Osteoblast (primary cell): ENCODE measurements at regions not wholly inside any gene's neighbourhood (a gene's known extent, or its start where the extent isn't known, plus 50 kb on each side); places are given as distances from the start of the nearest gene placed in this dataset.

Experiments
- DNase-seq: peaks from one replicate; pipeline ENCODE4 v3.0.0; 2011; ENCODE audit warnings: low spot score, mixed read lengths; ENCODE audit not compliant: insufficient read length; ENCODE audit errors: missing footprints
- H2AFZ ChIP-seq: 2 replicates; pipeline ENCODE4 v1.6.0; 2011; ENCODE audit warnings: mild to moderate bottlenecking, low read length
- H3K27ac ChIP-seq: 2 replicates; pipeline ENCODE4 v1.5.1; 2011; ENCODE audit warnings: mild to moderate bottlenecking, low read depth, low read length, moderate library complexity
- H3K27me3 ChIP-seq: 2 replicates; pipeline ENCODE4 v1.6.0; 2012; ENCODE audit warnings: mild to moderate bottlenecking, control low read depth, inconsistent platforms, low read length, moderate library complexity; ENCODE audit not compliant: insufficient read depth
- H3K36me3 ChIP-seq: 2 replicates; pipeline ENCODE4 v1.5.1; 2011; ENCODE audit warnings: mild to moderate bottlenecking, low read length, control low read depth, moderate library complexity; ENCODE audit not compliant: insufficient read depth
- H3K4me1 ChIP-seq: 2 replicates; pipeline ENCODE4 v1.5.1; 2011; ENCODE audit warnings: mild to moderate bottlenecking, low read length, control low read depth, moderate library complexity; ENCODE audit not compliant: insufficient read depth
- H3K4me2 ChIP-seq: 2 replicates; pipeline ENCODE4 v1.6.0; 2011; ENCODE audit warnings: mild to moderate bottlenecking, low read length; ENCODE audit not compliant: insufficient read depth
- H3K4me3 ChIP-seq: fragments of 200-600 bp; sonication (generic); 3 replicates; pipeline ENCODE4 v1.5.1; 2012; ENCODE audit warnings: mild to moderate bottlenecking, low read length, inconsistent platforms; ENCODE audit not compliant: insufficient read depth
- H3K79me2 ChIP-seq: 2 replicates; pipeline ENCODE4 v1.6.0; 2012; ENCODE audit warnings: mild to moderate bottlenecking, low read length, control low read depth, inconsistent platforms; ENCODE audit not compliant: insufficient read depth
- H3K9me3 ChIP-seq: 2 replicates; pipeline ENCODE4 v1.5.1; 2011; ENCODE audit warnings: low read depth, low read length, control low read depth
- H4K20me1 ChIP-seq: 2 replicates; pipeline ENCODE4 v1.6.0; 2012; ENCODE audit warnings: mild to moderate bottlenecking, low read length, control low read depth; ENCODE audit not compliant: insufficient read depth
- CTCF ChIP-seq: IDR thresholded peaks from 2 replicates; pipeline ENCODE4 v1.5.1; 2011; ENCODE audit warnings: mild to moderate bottlenecking, low read depth, low read length, moderate library complexity; ENCODE audit errors: extremely low read depth

- H3K4me1 ChIP-seq = no peaks in the 10 kb centered on the region
- H2AFZ ChIP-seq = no peak overlapping the region
- no peak for TF ChIP-seq CTCF
- no peak overlapping the region for H3K27ac ChIP-seq
- H3K4me3 ChIP-seq = no peak overlapping the region
- no peaks in the 10 kb centered on the region for H4K20me1 ChIP-seq
- no peaks in the 10 kb centered on the region for H3K79me2 ChIP-seq
- DNase-seq = no peak
- H3K4me2 ChIP-seq = no peak overlapping the region
- peaks cover 9% of the 10 kb centered on the region for H3K9me3 ChIP-seq
- H3K36me3 ChIP-seq = no peaks in the 10 kb centered on the region
- H3K27me3 ChIP-seq = no peaks in the 10 kb centered on the region
These were observed 1020.2 kb downstream of the SQOR start for GRCh38 chr15:46654993-46655392.

- H3K36me3 ChIP-seq = no peaks in the 10 kb centered on the region
- H3K27ac ChIP-seq = no peak overlapping the region
- no peak overlapping the region for H3K4me2 ChIP-seq
- no peak overlapping the region for H3K4me3 ChIP-seq
- no peak overlapping the region for H2AFZ ChIP-seq
- TF ChIP-seq CTCF = no peak
- H3K79me2 ChIP-seq = no peaks in the 10 kb centered on the region
- H4K20me1 ChIP-seq = no peaks in the 10 kb centered on the region
- no peaks in the 10 kb centered on the region for H3K27me3 ChIP-seq
- H3K4me1 ChIP-seq = no peaks in the 10 kb centered on the region
- peaks cover 7% of the 10 kb centered on the region for H3K9me3 ChIP-seq
- no peak for DNase-seq
These were observed 1025.4 kb downstream of the SQOR start for GRCh38 chr15:46660096-46660842.

GRCh38 chr15:46670258-46670657 is 1035.4 kb downstream of the SQOR start:
- no peak for TF ChIP-seq CTCF
- Histone ChIP-seq H3K9me3 (peaks cover 2% of the 10 kb centered on the region), H3K79me2 (no peaks in the 10 kb centered on the region), H3K4me2 (no peak overlapping the region), H3K4me3 (no peak overlapping the region), H2AFZ (no peak overlapping the region), H3K4me1 (no peaks in the 10 kb centered on the region), H3K36me3 (no peaks in the 10 kb centered on the region), H3K27me3 (no peaks in the 10 kb centered on the region), H3K27ac (no peak overlapping the region), H4K20me1 (no peaks in the 10 kb centered on the region)
- DNase-seq = no peak

GRCh38 chr15:46671336-46671735 is 1036.5 kb downstream of the SQOR start:
- H3K4me2 ChIP-seq = no peak overlapping the region
- no peak overlapping the region for H3K27ac ChIP-seq
- H3K9me3 ChIP-seq = peaks cover 2% of the 10 kb centered on the region
- H3K36me3 ChIP-seq = no peaks in the 10 kb centered on the region
- no peak overlapping the region for H3K4me3 ChIP-seq
- H3K79me2 ChIP-seq = no peaks in the 10 kb centered on the region
- no peaks in the 10 kb centered on the region for H3K4me1 ChIP-seq
- no peaks in the 10 kb centered on the region for H3K27me3 ChIP-seq
- no peak for TF ChIP-seq CTCF
- no peak overlapping the region for H2AFZ ChIP-seq
- no peaks in the 10 kb centered on the region for H4K20me1 ChIP-seq
- DNase-seq = peak; percentile 52
